ENCODE measurements at regions not wholly inside any gene's neighbourhood (a gene's known extent, or its start where the extent isn't known, plus 50 kb on each side); places are given as distances from the start of the nearest gene placed in this dataset.
A peak's percentile ranks its signal among the peaks of the same experiment; 100 is the strongest.

DNA sequence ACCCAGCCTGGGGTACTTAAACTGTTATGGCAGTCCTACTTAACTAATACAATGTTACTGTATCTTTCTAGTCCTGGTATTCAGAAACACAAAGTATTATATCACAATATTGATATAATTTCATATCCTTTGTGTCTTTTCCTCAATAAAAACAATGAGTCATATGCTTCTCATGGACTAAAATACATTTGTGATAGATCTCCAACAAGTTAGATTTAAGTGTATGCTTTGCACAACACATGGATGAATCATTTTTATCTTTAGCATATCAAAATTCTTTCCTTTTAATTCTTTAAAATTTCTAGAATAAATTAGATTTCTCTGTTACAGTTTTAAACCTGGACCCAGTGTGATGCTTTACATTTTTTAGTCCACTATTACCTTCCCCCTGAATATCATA is 1357.8 kb upstream of the ATXN8OS start:
- H4K91ac ChIP-seq (replicated peaks; ENCODE audit: insufficient read length, low read length), result no peak overlapping the region
- H3K79me2 ChIP-seq (ENCODE audit: control insufficient read depth in 1 of 2, insufficient read depth in 2 of 2, low read length in 2 of 2), result no peaks in the 10 kb centered on the region
- no peak overlapping the region for H4K8ac ChIP-seq (ENCODE audit: extremely low read depth, insufficient read depth, low read length)
- no peaks in the 10 kb centered on the region for H4K20me1 ChIP-seq (replicated peaks in 1 of 2; ENCODE audit: control insufficient read depth in 1 of 2, insufficient read depth in 2 of 2, low read length in 2 of 2)
- 0 out of 2 replicates have a peak overlapping the region, but pooled peaks have one; percentile 2 for H2AFZ ChIP-seq (ENCODE audit: low read length)
- H2BK15ac ChIP-seq (ENCODE audit: low read length), result no peak overlapping the region
- H3K23me2 ChIP-seq (ENCODE audit: low read depth, low read length), result no peaks in the 10 kb centered on the region
- no peak overlapping the region for H2BK12ac ChIP-seq (ENCODE audit: low read depth, low read length)
- H3K27me3 ChIP-seq (replicated peaks in 1 of 4; ENCODE audit: control insufficient read depth in 3 of 4, extremely low read depth in 1 of 4, insufficient read depth in 3 of 4, low read length in 3 of 4), result no peaks in the 10 kb centered on the region
- DNase-seq (ENCODE audit: low read depth in 1 of 2, low spot score in 2 of 2) (no peak), FAIRE-seq (no peak)
- TF ChIP-seq, protein P1, sequence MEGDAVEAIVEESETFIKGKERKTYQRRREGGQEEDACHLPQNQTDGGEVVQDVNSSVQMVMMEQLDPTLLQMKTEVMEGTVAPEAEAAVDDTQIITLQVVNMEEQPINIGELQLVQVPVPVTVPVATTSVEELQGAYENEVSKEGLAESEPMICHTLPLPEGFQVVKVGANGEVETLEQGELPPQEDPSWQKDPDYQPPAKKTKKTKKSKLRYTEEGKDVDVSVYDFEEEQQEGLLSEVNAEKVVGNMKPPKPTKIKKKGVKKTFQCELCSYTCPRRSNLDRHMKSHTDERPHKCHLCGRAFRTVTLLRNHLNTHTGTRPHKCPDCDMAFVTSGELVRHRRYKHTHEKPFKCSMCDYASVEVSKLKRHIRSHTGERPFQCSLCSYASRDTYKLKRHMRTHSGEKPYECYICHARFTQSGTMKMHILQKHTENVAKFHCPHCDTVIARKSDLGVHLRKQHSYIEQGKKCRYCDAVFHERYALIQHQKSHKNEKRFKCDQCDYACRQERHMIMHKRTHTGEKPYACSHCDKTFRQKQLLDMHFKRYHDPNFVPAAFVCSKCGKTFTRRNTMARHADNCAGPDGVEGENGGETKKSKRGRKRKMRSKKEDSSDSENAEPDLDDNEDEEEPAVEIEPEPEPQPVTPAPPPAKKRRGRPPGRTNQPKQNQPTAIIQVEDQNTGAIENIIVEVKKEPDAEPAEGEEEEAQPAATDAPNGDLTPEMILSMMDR (IDR thresholded peaks at IDR 0.05; ENCODE audit: control extremely low read depth in 1 of 3, insufficient read depth in 1 of 3, low read depth in 1 of 3, low read length in 3 of 3), result no peak
- TF ChIP-seq RAD21 (IDR thresholded peaks at IDR 0.05 in 1 of 2, conservative IDR thresholded peaks at IDR 0.05 in 1 of 2; ENCODE audit: low read depth in 2 of 2, low read length in 2 of 2) (no peak), GABPA (IDR thresholded peaks at IDR 0.05; ENCODE audit: borderline replicate concordance, insufficient read depth, low read length) (no peak)
- H3K4me1 ChIP-seq (replicated peaks in 1 of 4; ENCODE audit: control insufficient read depth in 3 of 4, insufficient read depth in 4 of 4, low read length in 3 of 4), result no peaks in the 10 kb centered on the region
- H2BK5ac ChIP-seq (ENCODE audit: low read depth, low read length), result no peak overlapping the region
- H3K27ac ChIP-seq (ENCODE audit: low read depth, low read length), result no peak overlapping the region
- no peak overlapping the region for H3K18ac ChIP-seq (ENCODE audit: extremely low read depth, low read length)
- H3K23ac ChIP-seq (ENCODE audit: insufficient read length), result no peak overlapping the region
- POLR2A ChIA-PET (ENCODE audit: partially characterized antibody), result no interaction called here
- no peak overlapping the region for H4K5ac ChIP-seq (ENCODE audit: insufficient read length, low read depth, low read length)
- H2BK120ac ChIP-seq (replicated peaks; ENCODE audit: low read depth, low read length), result no peak overlapping the region
- no peak overlapping the region for H3K4me3 ChIP-seq (ENCODE audit: extremely low read depth in 1 of 4, insufficient read depth in 2 of 4, low read depth in 3 of 4, low read length in 4 of 4)
- no peak overlapping the region for H3K4ac ChIP-seq (replicated peaks; ENCODE audit: insufficient read length, low read depth, low read length)
- no peak overlapping the region for H3K4me2 ChIP-seq (ENCODE audit: insufficient read depth in 1 of 2, low read depth in 2 of 2, low read length in 2 of 2)
- no peaks in the 10 kb centered on the region for H3K36me3 ChIP-seq (ENCODE audit: control insufficient read depth in 2 of 4, insufficient read depth in 4 of 4, low read length in 3 of 4)
- H3K79me1 ChIP-seq (ENCODE audit: low read depth, low read length), result no peaks in the 10 kb centered on the region
- H2AK5ac ChIP-seq (ENCODE audit: low read depth, low read length), result no peak overlapping the region
- no peak overlapping the region for H3K56ac ChIP-seq (replicated peaks; ENCODE audit: insufficient read length, low read depth, low read length)
- no peak overlapping the region for H3K9ac ChIP-seq (replicated peaks in 1 of 4; ENCODE audit: extremely low read depth in 1 of 4, low read depth in 3 of 4, low read length in 3 of 4)
- no peak overlapping the region for H2BK20ac ChIP-seq (ENCODE audit: low read length)
- no peak overlapping the region for H3K14ac ChIP-seq (ENCODE audit: insufficient read length)
- CTCF ChIA-PET (ENCODE audit: partially characterized antibody), result no interaction called here
- H3K9me3 ChIP-seq (ENCODE audit: insufficient read depth in 2 of 2, low read depth in 1 of 2, low read length in 1 of 2), result no peaks in the 10 kb centered on the region

All from H1 (cell line).